Natural killer cell (primary cell): ENCODE measurements at regions not wholly inside any gene's neighbourhood (a gene's known extent, or its start where the extent isn't known, plus 50 kb on each side); places are given as distances from the start of the nearest gene placed in this dataset.

ENCODE experiments used
- ATAC-seq, 3 donors: fragments of 150-1000 bp in 2 of 3; fragments of 200-7000 bp in 1 of 3; cut with Tn5 transposase; 1 replicate in 1 of 3; 2 replicates in 2 of 3; pipeline ENCODE4 v1.10.0; 2021; ENCODE audit warnings: mild to moderate bottlenecking in 2 of 3, moderate library complexity in 2 of 3
- DNase-seq, 2 donors: peaks; one replicate each; pipeline versions ENCODE4 v3.0.0 to v3.0.0-alpha.2; 2013 to 2021; ENCODE audit warnings: mixed read lengths in 1 of 2
- H3K27ac ChIP-seq: one replicate; pipeline ENCODE4 v1.5.1; 2013; ENCODE audit warnings: mild to moderate bottlenecking, low read length
- H3K27me3 ChIP-seq: one replicate; pipeline ENCODE4 v1.6.1; 2013; ENCODE audit warnings: low read length; ENCODE audit not compliant: control insufficient read depth, insufficient read depth
- H3K36me3 ChIP-seq: one replicate; pipeline ENCODE4 v1.6.1; 2013; ENCODE audit warnings: low read length; ENCODE audit not compliant: control insufficient read depth, insufficient read depth
- H3K4me1 ChIP-seq: one replicate; pipeline ENCODE4 v1.6.1; 2013; ENCODE audit warnings: low read length; ENCODE audit not compliant: control insufficient read depth, insufficient read depth
- H3K4me3 ChIP-seq: one replicate; pipeline ENCODE4 v1.5.1; 2013; ENCODE audit warnings: low read length
- H3K9me3 ChIP-seq: one replicate; pipeline ENCODE4 v1.6.1; 2013; ENCODE audit warnings: low read length; ENCODE audit not compliant: control insufficient read depth, insufficient read depth
- H3K27ac Mint-ChIP-seq, 2 donors: one replicate each; pipeline ENCODE4 v1.8.0; 2022; ENCODE audit warnings: mild to moderate bottlenecking in 2 of 2, mixed read lengths in 2 of 2, moderate library complexity in 1 of 2
- H3K27me3 Mint-ChIP-seq, 2 donors: one replicate each; pipeline ENCODE4 v1.8.0; 2022; ENCODE audit warnings: low read depth in 2 of 2, mixed read lengths in 2 of 2
- H3K36me3 Mint-ChIP-seq: one replicate; pipeline ENCODE4 v1.8.0; 2022; ENCODE audit warnings: mixed read lengths
- H3K4me1 Mint-ChIP-seq, 2 donors: one replicate each; pipeline ENCODE4 v1.8.0; 2022; ENCODE audit warnings: mixed read lengths in 2 of 2
- H3K4me3 Mint-ChIP-seq: one replicate; pipeline ENCODE4 v1.8.0; 2022; ENCODE audit warnings: mild to moderate bottlenecking, moderate library complexity, mixed read lengths
- H3K9me3 Mint-ChIP-seq, 2 donors: one replicate each; pipeline ENCODE4 v1.8.0; 2022; ENCODE audit warnings: mixed read lengths in 2 of 2
- CTCF ChIP-seq: fragments of 200-600 bp; IDR thresholded peaks from one replicate; pipeline ENCODE4 v1.8.0; 2022; ENCODE audit warnings: antibody characterized with exemption
- WGBS: methylation state at CpG from one replicate; pipeline ENCODE4 v1.1.7; 2013; ENCODE audit warnings: missing lambda C conversion rate; ENCODE audit not compliant: insufficient coverage; 5-methylcytosine and 5-hydroxymethylcytosine counted together
- intact Hi-C: fragments of 100-400 bp; cut with micrococcal nuclease; formaldehyde crosslinking; loops from one replicate; pipeline ENCODE4 v1.14.2; 2022

GRCh38 chr7:12481722-12482121 is 78.1 kb upstream of the VWDE start:
- Histone ChIP-seq H3K4me1 (no peaks in the 10 kb centered on the region), H3K4me3 (no peak overlapping the region), H3K36me3 (no peaks in the 10 kb centered on the region), H3K27me3 (no peaks in the 10 kb centered on the region), H3K27ac (no peak overlapping the region), H3K9me3 (no peaks in the 10 kb centered on the region)
- Mint-ChIP-seq H3K4me1 (no peaks in the 10 kb centered on the region), H3K27ac (no peak overlapping the region), H3K27me3 (no peaks in the 10 kb centered on the region), H3K4me3 (no peak overlapping the region), H3K9me3 (no peaks in the 10 kb centered on the region), H3K36me3 (no peaks in the 10 kb centered on the region)
- DNase-seq (no peak), ATAC-seq (no peak)
- WGBS = 28% methylated on average over 2 of the region's 3 CpGs
- no peak for TF ChIP-seq CTCF
- intact Hi-C loops = no loop called here

- no peak overlapping the region for H3K4me3 Mint-ChIP-seq
- no CpG with 5 or more reads among the region's 2 CpGs for WGBS
- TF ChIP-seq CTCF = no peak
Measured at GRCh38 chr7:12485845-12486244, 82.2 kb upstream of the VWDE start.

GRCh38 chr7:12488341-12488740 is 82.2 kb upstream of the SCIN start:
- Histone ChIP-seq H3K27me3 (no peaks in the 10 kb centered on the region), H3K4me3 (no peak overlapping the region), H3K4me1 (no peaks in the 10 kb centered on the region), H3K9me3 (no peaks in the 10 kb centered on the region), H3K27ac (no peak overlapping the region), H3K36me3 (no peaks in the 10 kb centered on the region)
- Mint-ChIP-seq H3K27me3 (peaks cover 0 to 2% of the 10 kb centered on the region in 2 donors), H3K4me1 (no peaks in the 10 kb centered on the region), H3K27ac (no peak overlapping the region), H3K4me3 (no peak overlapping the region), H3K36me3 (no peaks in the 10 kb centered on the region), H3K9me3 (no peaks in the 10 kb centered on the region)
- intact Hi-C loops = no loop called here
- no peak for DNase-seq
- ATAC-seq = no peak
- no peak for TF ChIP-seq CTCF

More at GRCh38 chr7:12485845-12486244, 82.2 kb upstream of the VWDE start:
- intact Hi-C loops = no loop called here
- H3K9me3 ChIP-seq = no peaks in the 10 kb centered on the region
- no peak for ATAC-seq
- H3K27ac ChIP-seq = no peak overlapping the region
- no peaks in the 10 kb centered on the region for H3K36me3 Mint-ChIP-seq
- no peaks in the 10 kb centered on the region for H3K36me3 ChIP-seq
- peaks cover 0 to 2% of the 10 kb centered on the region in 2 donors for H3K27me3 Mint-ChIP-seq
- no peaks in the 10 kb centered on the region for H3K4me1 Mint-ChIP-seq
- H3K4me1 ChIP-seq = no peaks in the 10 kb centered on the region
- no peaks in the 10 kb centered on the region for H3K9me3 Mint-ChIP-seq
- no peak for DNase-seq
- no peak overlapping the region for H3K27ac Mint-ChIP-seq
- no peaks in the 10 kb centered on the region for H3K27me3 ChIP-seq
- no peak overlapping the region for H3K4me3 ChIP-seq

GRCh38 chr7:12490107-12490688 is 80.3 kb upstream of the SCIN start:
- Histone ChIP-seq H3K36me3 (no peaks in the 10 kb centered on the region), H3K9me3 (no peaks in the 10 kb centered on the region), H3K27ac (no peak overlapping the region), H3K27me3 (no peaks in the 10 kb centered on the region), H3K4me3 (no peak overlapping the region), H3K4me1 (no peaks in the 10 kb centered on the region)
- intact Hi-C loops = no loop called here
- Mint-ChIP-seq H3K9me3 (no peaks in the 10 kb centered on the region), H3K4me1 (no peaks in the 10 kb centered on the region), H3K4me3 (no peak overlapping the region), H3K27me3 (peaks cover 0 to 2% of the 10 kb centered on the region in 2 donors), H3K27ac (no peak overlapping the region), H3K36me3 (no peaks in the 10 kb centered on the region)
- no peak for ATAC-seq
- TF ChIP-seq CTCF = peak; percentile 27
- peak in 1 of 2 donors; percentile 39 for DNase-seq
- 91% methylated on average over 1 of the region's 2 CpGs for WGBS
